ENCODE measurements at regions not wholly inside any gene's neighbourhood (a gene's known extent, or its start where the extent isn't known, plus 50 kb on each side); places are given as distances from the start of the nearest gene placed in this dataset.

GRCh38 chr9:81382281-81382680 lies 307.1 kb downstream of the TLE1 start:
- TF ChIP-seq CTCF (IDR thresholded peaks at IDR 0.05; ENCODE audit: poor library complexity), result no peak
- TF ChIP-seq EZH2 (IDR thresholded peaks at IDR 0.05; ENCODE audit: borderline replicate concordance), result no peak

Data from hepatocyte (in vitro differentiated cells).